OCI-LY1 (cell line): ENCODE measurements at regions not wholly inside any gene's neighbourhood (a gene's known extent, or its start where the extent isn't known, plus 50 kb on each side); places are given as distances from the start of the nearest gene placed in this dataset.

ENCODE experiments used
- H2AFZ ChIP-seq: fragments of 200-600 bp; sonication (generic), shearing (Covaris generic); 2 replicates; pipeline ENCODE4 v1.6.0; 2014; ENCODE audit warnings: antibody characterized with exemption, mild to moderate bottlenecking, low read length
- H3F3A ChIP-seq: fragments of 200-600 bp; sonication (generic), shearing (Covaris generic); 2 replicates; pipeline ENCODE4 v1.6.0; 2014; ENCODE audit warnings: mild to moderate bottlenecking, antibody characterized with exemption, low read length, moderate library complexity; ENCODE audit not compliant: insufficient read depth
- H3K27ac ChIP-seq: fragments of 200-600 bp; sonication (generic); 2 replicates; pipeline ENCODE4 v1.5.1; 2014; ENCODE audit warnings: low read length, mixed run types, mild to moderate bottlenecking, low read depth; ENCODE audit not compliant: poor library complexity, severe bottlenecking
- H3K27me3 ChIP-seq: fragments of 200-600 bp; sonication (generic); 2 replicates; pipeline ENCODE4 v1.6.0; 2014; ENCODE audit warnings: antibody characterized with exemption, mild to moderate bottlenecking, low read length, moderate library complexity; ENCODE audit not compliant: insufficient read depth
- H3K36me3 ChIP-seq: fragments of 200-600 bp; sonication (generic); 2 replicates; pipeline ENCODE4 v1.6.1; 2014; ENCODE audit warnings: mild to moderate bottlenecking, antibody characterized with exemption, low read length, moderate library complexity, mixed read lengths; ENCODE audit not compliant: insufficient read depth
- H3K4me1 ChIP-seq: fragments of 200-600 bp; sonication (generic); 2 replicates; pipeline ENCODE4 v1.5.1; 2014; ENCODE audit warnings: mild to moderate bottlenecking, low read length, moderate library complexity; ENCODE audit not compliant: insufficient read depth, severe bottlenecking
- H3K4me2 ChIP-seq: fragments of 200-600 bp; sonication (generic), shearing (Covaris generic); 2 replicates; pipeline ENCODE4 v1.6.1; 2014; ENCODE audit warnings: low read length
- H3K4me3 ChIP-seq: fragments of 200-600 bp; sonication (generic); 2 replicates; pipeline ENCODE4 v1.5.1; 2014; ENCODE audit warnings: low read length, low read depth, mild to moderate bottlenecking, mixed read lengths; ENCODE audit not compliant: poor library complexity, severe bottlenecking
- H3K79me2 ChIP-seq: fragments of 200-600 bp; shearing (Covaris generic); 2 replicates; pipeline ENCODE4 v1.6.1; 2016; ENCODE audit warnings: mixed run types, low read length, mixed read lengths; ENCODE audit not compliant: insufficient read depth
- H3K9ac ChIP-seq: fragments of 200-600 bp; sonication (generic), shearing (Covaris generic); 2 replicates; pipeline ENCODE4 v1.6.1; 2014; ENCODE audit warnings: mild to moderate bottlenecking, low read length, mixed read lengths
- H3K9me2 ChIP-seq: fragments of 200-600 bp; sonication (generic), shearing (Covaris generic); 2 replicates; pipeline ENCODE4 v1.6.1; 2014; ENCODE audit warnings: low read depth, mild to moderate bottlenecking, low read length, mixed read lengths
- H3K9me3 ChIP-seq: fragments of 200-600 bp; shearing (Covaris generic); 2 replicates; pipeline ENCODE4 v1.6.1; 2014; ENCODE audit warnings: low read length, mixed read lengths
- H4K20me1 ChIP-seq: fragments of 200-600 bp; sonication (generic), shearing (Covaris generic); 2 replicates; pipeline ENCODE4 v1.6.0; 2016; ENCODE audit warnings: mild to moderate bottlenecking, low read length; ENCODE audit not compliant: insufficient read depth
- EZH2 ChIP-seq: fragments of 200-600 bp; sonication (generic), shearing (Covaris generic); IDR thresholded peaks from 2 replicates; pipeline ENCODE4 v1.8.0; 2017; ENCODE audit warnings: borderline replicate concordance, mixed run types, mild to moderate bottlenecking, antibody characterized with exemption, low read length, moderate library complexity, mixed read lengths
- TF ChIP-seq, protein P1 (sequence below): fragments of 200-600 bp; sonication (generic), shearing (Covaris generic); IDR thresholded peaks from 2 replicates; pipeline ENCODE4 v1.5.1; 2017; ENCODE audit warnings: mild to moderate bottlenecking, antibody characterized with exemption, low read length, moderate library complexity, mixed read lengths

DNA sequence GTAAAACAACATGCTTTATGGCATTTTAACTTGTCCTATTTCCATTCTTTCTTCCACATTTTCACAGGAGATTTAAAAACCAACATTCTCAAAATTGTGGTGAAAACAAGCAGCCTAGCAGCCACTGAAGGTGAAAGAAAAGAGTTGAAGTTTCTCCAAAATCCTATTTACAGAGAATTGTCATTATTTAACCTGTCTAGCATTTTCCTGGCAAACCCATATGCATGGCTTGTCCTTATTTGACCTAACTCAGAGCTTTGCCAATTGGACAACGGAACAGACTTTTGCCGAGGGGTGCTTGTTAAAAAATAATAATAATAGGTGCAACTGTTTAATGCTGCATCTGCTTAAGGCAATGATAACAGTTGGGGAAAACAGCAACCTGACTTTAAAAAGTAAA is 80.4 kb upstream of the PCSK5 start:
- no peak overlapping the region for H3K4me3 ChIP-seq
- no peaks in the 10 kb centered on the region for H3K36me3 ChIP-seq
- H3K9ac ChIP-seq: no peak overlapping the region
- no peaks in the 10 kb centered on the region for H3K79me2 ChIP-seq
- H3K9me3 ChIP-seq: no peaks in the 10 kb centered on the region
- no peak overlapping the region for H3K4me2 ChIP-seq
- H3K4me1 ChIP-seq: no peaks in the 10 kb centered on the region
- no peak for TF ChIP-seq EZH2
- TF ChIP-seq, protein P1, sequence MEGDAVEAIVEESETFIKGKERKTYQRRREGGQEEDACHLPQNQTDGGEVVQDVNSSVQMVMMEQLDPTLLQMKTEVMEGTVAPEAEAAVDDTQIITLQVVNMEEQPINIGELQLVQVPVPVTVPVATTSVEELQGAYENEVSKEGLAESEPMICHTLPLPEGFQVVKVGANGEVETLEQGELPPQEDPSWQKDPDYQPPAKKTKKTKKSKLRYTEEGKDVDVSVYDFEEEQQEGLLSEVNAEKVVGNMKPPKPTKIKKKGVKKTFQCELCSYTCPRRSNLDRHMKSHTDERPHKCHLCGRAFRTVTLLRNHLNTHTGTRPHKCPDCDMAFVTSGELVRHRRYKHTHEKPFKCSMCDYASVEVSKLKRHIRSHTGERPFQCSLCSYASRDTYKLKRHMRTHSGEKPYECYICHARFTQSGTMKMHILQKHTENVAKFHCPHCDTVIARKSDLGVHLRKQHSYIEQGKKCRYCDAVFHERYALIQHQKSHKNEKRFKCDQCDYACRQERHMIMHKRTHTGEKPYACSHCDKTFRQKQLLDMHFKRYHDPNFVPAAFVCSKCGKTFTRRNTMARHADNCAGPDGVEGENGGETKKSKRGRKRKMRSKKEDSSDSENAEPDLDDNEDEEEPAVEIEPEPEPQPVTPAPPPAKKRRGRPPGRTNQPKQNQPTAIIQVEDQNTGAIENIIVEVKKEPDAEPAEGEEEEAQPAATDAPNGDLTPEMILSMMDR: no peak
- H3K27ac ChIP-seq: no peak overlapping the region
- no peaks in the 10 kb centered on the region for H4K20me1 ChIP-seq
- H3K9me2 ChIP-seq: no peaks in the 10 kb centered on the region
- no peaks in the 10 kb centered on the region for H3F3A ChIP-seq
- no peaks in the 10 kb centered on the region for H3K27me3 ChIP-seq
- no peak overlapping the region for H2AFZ ChIP-seq

- H3K9me2 ChIP-seq: no peaks in the 10 kb centered on the region
- H3F3A ChIP-seq: no peaks in the 10 kb centered on the region
- no peak overlapping the region for H3K9ac ChIP-seq
- no peak overlapping the region for H3K27ac ChIP-seq
- no peak overlapping the region for H2AFZ ChIP-seq
- no peaks in the 10 kb centered on the region for H3K27me3 ChIP-seq
- no peaks in the 10 kb centered on the region for H4K20me1 ChIP-seq
- H3K36me3 ChIP-seq: no peaks in the 10 kb centered on the region
- H3K4me1 ChIP-seq: no peaks in the 10 kb centered on the region
- no peak overlapping the region for H3K4me3 ChIP-seq
- no peak overlapping the region for H3K4me2 ChIP-seq
- no peaks in the 10 kb centered on the region for H3K9me3 ChIP-seq
- TF ChIP-seq, protein P1: no peak
- TF ChIP-seq EZH2: no peak
- H3K79me2 ChIP-seq: no peaks in the 10 kb centered on the region
Observed at GRCh38 chr9:75811692-75812091, 78.8 kb upstream of the PCSK5 start.

DNA sequence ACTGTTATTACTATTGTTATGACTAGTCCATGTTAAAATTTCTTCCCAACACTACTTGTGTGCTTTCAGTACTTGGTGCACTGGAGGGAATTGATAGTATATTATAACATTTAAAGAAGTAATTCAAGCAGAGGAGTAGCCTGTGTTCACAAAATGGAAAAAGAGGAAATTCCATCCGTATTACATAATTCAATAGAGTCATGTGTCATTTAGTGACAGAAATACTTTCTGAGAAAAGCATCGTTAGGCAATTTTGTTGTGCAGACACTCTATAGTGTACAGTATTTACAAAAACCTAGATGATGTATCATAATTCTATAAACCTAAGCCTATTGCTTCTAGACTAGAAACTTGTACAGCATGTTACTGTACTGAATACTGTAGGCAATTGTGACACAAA is 78.3 kb upstream of the PCSK5 start:
- TF ChIP-seq EZH2: no peak
- TF ChIP-seq, protein P1: no peak
- H3K4me3 ChIP-seq: no peak overlapping the region
- no peak overlapping the region for H3K9ac ChIP-seq
- no peaks in the 10 kb centered on the region for H3K4me1 ChIP-seq
- H3K4me2 ChIP-seq: no peak overlapping the region
- no peaks in the 10 kb centered on the region for H3K79me2 ChIP-seq
- no peaks in the 10 kb centered on the region for H4K20me1 ChIP-seq
- no peaks in the 10 kb centered on the region for H3F3A ChIP-seq
- no peak overlapping the region for H2AFZ ChIP-seq
- H3K9me2 ChIP-seq: no peaks in the 10 kb centered on the region
- no peak overlapping the region for H3K27ac ChIP-seq
- H3K27me3 ChIP-seq: no peaks in the 10 kb centered on the region
- H3K9me3 ChIP-seq: no peaks in the 10 kb centered on the region
- H3K36me3 ChIP-seq: no peaks in the 10 kb centered on the region
